PC-3 (cell line): ENCODE measurements at regions not wholly inside any gene's neighbourhood (a gene's known extent, or its start where the extent isn't known, plus 50 kb on each side); places are given as distances from the start of the nearest gene placed in this dataset.

Experiments
- ATAC-seq: fragments of 200-7000 bp; cut with Tn5 transposase; 2 replicates; pipeline ENCODE4 v1.9.1; 2020; ENCODE audit warnings: mild to moderate bottlenecking, moderate library complexity
- BruUV-seq: library from RNA; stranded (reverse); fragments of 400-500 nt; replicated peaks from 2 replicates; lab custom pipeline; 2021; lab: Mats Ljungman, UMichigan
- CTCF ChIA-PET: fragments of 300-600 bp; sonication (Branson Sonifier 250); formaldehyde crosslinking; loops from one replicate; lab custom pipeline; 2022; ENCODE audit warnings: antibody characterized with exemption; lab: Charles Lee
- POLR2A ChIA-PET: fragments of 300-600 bp; sonication (Branson Sonifier 250); formaldehyde crosslinking; loops from one replicate; lab custom pipeline; 2022; ENCODE audit warnings: antibody characterized with exemption; ENCODE audit not compliant: unreplicated experiment; lab: Charles Lee
- DNase-seq: peaks from one replicate; pipeline ENCODE4 v3.0.0-alpha.2; 2015
- H2AFZ ChIP-seq: fragments of 300-600 bp; sonication (generic); 2 replicates; pipeline ENCODE4 v1.6.0; 2016; ENCODE audit warnings: antibody characterized with exemption, low read length
- H3F3A ChIP-seq: fragments of 300-600 bp; sonication (generic); one replicate; pipeline ENCODE4 v1.6.0; 2017; ENCODE audit warnings: antibody characterized with exemption, low read length, control low read depth, mild to moderate bottlenecking; ENCODE audit not compliant: unreplicated experiment
- H3K27ac ChIP-seq: fragments of 300-600 bp; sonication (generic); 2 replicates; pipeline ENCODE4 v1.5.1; 2016; ENCODE audit warnings: mild to moderate bottlenecking, low read length
- H3K27me3 ChIP-seq: fragments of 300-600 bp; sonication (generic); 2 replicates; pipeline ENCODE4 v1.6.1; 2016; ENCODE audit warnings: low read length, mixed read lengths
- H3K36me3 ChIP-seq: fragments of 300-600 bp; sonication (generic); 2 replicates; pipeline ENCODE4 v1.6.1; 2016; ENCODE audit warnings: low read depth, mixed run types, low read length, mixed read lengths
- H3K4me1 ChIP-seq: fragments of 300-600 bp; sonication (generic); 2 replicates; pipeline ENCODE4 v1.5.1; 2016; ENCODE audit warnings: low read length; ENCODE audit not compliant: insufficient read depth
- H3K4me2 ChIP-seq: fragments of 300-600 bp; sonication (generic); 2 replicates; pipeline ENCODE4 v1.6.0; 2016; ENCODE audit warnings: low read length
- H3K4me3 ChIP-seq: fragments of 300-600 bp; sonication (generic); 2 replicates; pipeline ENCODE4 v1.5.1; 2016; ENCODE audit warnings: mild to moderate bottlenecking, low read length, mixed read lengths
- H3K79me2 ChIP-seq: fragments of 300-600 bp; sonication (generic); 2 replicates; pipeline ENCODE4 v1.6.1; 2017; ENCODE audit warnings: low read length, mixed read lengths
- H3K9ac ChIP-seq: fragments of 300-600 bp; sonication (generic); 2 replicates; pipeline ENCODE4 v1.6.0; 2016; ENCODE audit warnings: mild to moderate bottlenecking, low read length
- H3K9me2 ChIP-seq: fragments of 300-600 bp; sonication (generic); replicated peaks from 2 replicates; pipeline ENCODE4 v1.6.1; 2016; ENCODE audit warnings: mixed run types, low read length, mixed read lengths
- H3K9me3 ChIP-seq: fragments of 300-600 bp; sonication (generic); 2 replicates; pipeline ENCODE4 v1.6.1; 2016; ENCODE audit warnings: low read length, mixed read lengths
- H4K20me1 ChIP-seq: fragments of 300-600 bp; sonication (generic); 2 replicates; pipeline ENCODE4 v1.6.1; 2016; ENCODE audit warnings: low read length, mixed read lengths
- CTCF ChIP-seq: fragments of 300-600 bp; sonication (generic); conservative IDR thresholded peaks from 2 replicates; pipeline ENCODE4 v1.5.1; 2017; ENCODE audit warnings: antibody characterized with exemption, low read depth, mild to moderate bottlenecking, low read length
- EZH2 ChIP-seq: fragments of 300-600 bp; sonication (generic); IDR thresholded peaks from one replicate; pipeline ENCODE4 v1.6.1; 2017; ENCODE audit warnings: antibody characterized with exemption, mild to moderate bottlenecking, low read length; ENCODE audit not compliant: unreplicated experiment
- EZH2phosphoT487 ChIP-seq: fragments of 300-600 bp; sonication (generic); IDR thresholded peaks from 2 replicates; pipeline ENCODE4 v1.6.1; 2018; ENCODE audit warnings: mild to moderate bottlenecking, antibody characterized with exemption, low read length, borderline replicate concordance
- intact Hi-C: fragments of 100-400 bp; cut with micrococcal nuclease; formaldehyde crosslinking; loops from 2 replicates; pipeline ENCODE4 v1.9.0; 2023

- no peak overlapping the region for H3K9ac ChIP-seq
- no peak for TF ChIP-seq EZH2
- no peaks in the 10 kb centered on the region for H3K9me3 ChIP-seq
- no TSS peak for BruUV-seq
- no peaks in the 10 kb centered on the region for H3K36me3 ChIP-seq
- no peaks in the 10 kb centered on the region for H4K20me1 ChIP-seq
- ChIA-PET CTCF (no interaction called here), POLR2A (no interaction called here)
- no peaks in the 10 kb centered on the region for H3K4me1 ChIP-seq
- no peaks in the 10 kb centered on the region for H3K9me2 ChIP-seq
- H3K4me2 ChIP-seq, result no peak overlapping the region
- DNase-seq (no peak), ATAC-seq (no peak)
- no peaks in the 10 kb centered on the region for H3F3A ChIP-seq
- no peaks in the 10 kb centered on the region for H3K27me3 ChIP-seq
- no peak overlapping the region for H3K4me3 ChIP-seq
- H3K79me2 ChIP-seq, result no peaks in the 10 kb centered on the region
- H2AFZ ChIP-seq, result no peak overlapping the region
- H3K27ac ChIP-seq, result no peak overlapping the region
- intact Hi-C loops, result no loop called here
These were observed 495.2 kb downstream of the RFPL4B start for GRCh38 chr6:112842330-112842685.

- CTCF ChIA-PET, result no interaction called here
- Histone ChIP-seq H3K4me2 (no peak overlapping the region), H3K4me3 (no peak overlapping the region), H3K36me3 (no peaks in the 10 kb centered on the region), H3K27me3 (no peaks in the 10 kb centered on the region), H3K4me1 (no peaks in the 10 kb centered on the region), H4K20me1 (no peaks in the 10 kb centered on the region), H3K9me3 (no peaks in the 10 kb centered on the region), H3K9ac (no peak overlapping the region), H3F3A (no peaks in the 10 kb centered on the region), H3K27ac (no peak overlapping the region), H2AFZ (no peak overlapping the region), H3K79me2 (no peaks in the 10 kb centered on the region), H3K9me2 (no peaks in the 10 kb centered on the region)
- intact Hi-C loops, result no loop called here
- no peak for TF ChIP-seq EZH2phosphoT487
- TF ChIP-seq EZH2, result no peak
- TF ChIP-seq CTCF, result no peak
- POLR2A ChIA-PET, result no interaction called here
- BruUV-seq, result no TSS peak
- no peak for ATAC-seq
- no peak for DNase-seq
These were observed 499.6 kb downstream of the RFPL4B start for GRCh38 chr6:112846681-112847080.

GRCh38 chr6:112851146-112851545 is 504.0 kb downstream of the RFPL4B start:
- no peaks in the 10 kb centered on the region for H3K4me1 ChIP-seq
- H2AFZ ChIP-seq, result no peak overlapping the region
- H3K79me2 ChIP-seq, result no peaks in the 10 kb centered on the region
- no peaks in the 10 kb centered on the region for H3K9me2 ChIP-seq
- no peak overlapping the region for H3K4me2 ChIP-seq
- H3F3A ChIP-seq, result no peaks in the 10 kb centered on the region
- H3K4me3 ChIP-seq, result no peak overlapping the region
- no TSS peak for BruUV-seq
- no peak overlapping the region for H3K9ac ChIP-seq
- no peaks in the 10 kb centered on the region for H3K9me3 ChIP-seq
- H3K36me3 ChIP-seq, result no peaks in the 10 kb centered on the region
- DNase-seq (no peak), ATAC-seq (no peak)
- CTCF ChIA-PET, result interaction anchor here (0.6 kb wide), 1 partner anchor 456 kb away, joined by 3 read pairs; no protein-coding TSS in a partner anchor
- H4K20me1 ChIP-seq, result no peaks in the 10 kb centered on the region
- no peaks in the 10 kb centered on the region for H3K27me3 ChIP-seq
- no peak overlapping the region for H3K27ac ChIP-seq
- intact Hi-C loops, result no loop called here
- POLR2A ChIA-PET, result no interaction called here
- TF ChIP-seq CTCF (no peak), EZH2phosphoT487 (no peak), EZH2 (no peak)
